ENCODE measurements at regions not wholly inside any gene's neighbourhood (a gene's known extent, or its start where the extent isn't known, plus 50 kb on each side); places are given as distances from the start of the nearest gene placed in this dataset.

DNA sequence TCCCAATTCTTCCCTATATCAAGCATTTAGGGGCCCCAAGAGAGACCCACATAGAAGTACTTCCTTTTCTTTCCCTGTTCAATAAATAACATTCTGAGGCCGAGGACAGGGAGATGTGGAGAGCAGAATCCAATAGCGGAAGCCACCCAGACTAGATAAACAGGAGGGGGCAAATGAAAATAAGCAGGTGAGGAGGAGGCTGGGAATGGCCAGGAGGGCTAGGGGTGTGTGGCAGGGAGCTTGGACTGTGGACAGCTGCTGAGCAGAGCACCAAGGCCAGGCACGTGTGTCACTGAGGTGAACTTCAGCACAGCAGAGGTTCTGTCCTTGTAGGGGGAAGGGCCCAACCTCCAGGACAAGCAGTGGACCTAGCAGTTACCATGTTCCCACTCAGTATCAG, 339.2 kb downstream of the FOXA2 start:
- TF ChIP-seq BACH1 (IDR thresholded peaks at IDR 0.05; ENCODE audit: low read length) (no peak), EP300 (IDR thresholded peaks at IDR 0.05; ENCODE audit: borderline replicate concordance in 1 of 2, low read depth in 2 of 2, low read length in 2 of 2) (no peak), EZH2 (IDR thresholded peaks at IDR 0.05; ENCODE audit: low read depth, low read length, severe bottlenecking) (no peak), POLR2AphosphoS5 (IDR thresholded peaks at IDR 0.05; ENCODE audit: low read depth, low read length) (no peak), TEAD4 (IDR thresholded peaks at IDR 0.05; ENCODE audit: low read depth, low read length) (no peak), TBP (IDR thresholded peaks at IDR 0.05; ENCODE audit: low read depth, low read length) (no peak), JUN (IDR thresholded peaks at IDR 0.05; ENCODE audit: low read depth, low read length) (no peak), SIN3A (conservative IDR thresholded peaks at IDR 0.05 in 1 of 2, IDR thresholded peaks at IDR 0.05 in 1 of 2; ENCODE audit: low read depth in 1 of 2, low read length in 2 of 2) (no peak), SP4 (IDR thresholded peaks at IDR 0.05; ENCODE audit: low read length) (no peak), POLR2A (IDR thresholded peaks at IDR 0.05; ENCODE audit: control extremely low read depth in 1 of 2, low read depth in 2 of 2, low read length in 2 of 2) (no peak), NRF1 (IDR thresholded peaks at IDR 0.05; ENCODE audit: low read depth, low read length) (no peak), RAD21 (IDR thresholded peaks at IDR 0.05 in 1 of 2, conservative IDR thresholded peaks at IDR 0.05 in 1 of 2; ENCODE audit: low read depth in 2 of 2, low read length in 2 of 2) (no peak), EGR1 (IDR thresholded peaks at IDR 0.05; ENCODE audit: borderline replicate concordance, low read depth, low read length) (no peak)
- TF ChIP-seq, protein P1, sequence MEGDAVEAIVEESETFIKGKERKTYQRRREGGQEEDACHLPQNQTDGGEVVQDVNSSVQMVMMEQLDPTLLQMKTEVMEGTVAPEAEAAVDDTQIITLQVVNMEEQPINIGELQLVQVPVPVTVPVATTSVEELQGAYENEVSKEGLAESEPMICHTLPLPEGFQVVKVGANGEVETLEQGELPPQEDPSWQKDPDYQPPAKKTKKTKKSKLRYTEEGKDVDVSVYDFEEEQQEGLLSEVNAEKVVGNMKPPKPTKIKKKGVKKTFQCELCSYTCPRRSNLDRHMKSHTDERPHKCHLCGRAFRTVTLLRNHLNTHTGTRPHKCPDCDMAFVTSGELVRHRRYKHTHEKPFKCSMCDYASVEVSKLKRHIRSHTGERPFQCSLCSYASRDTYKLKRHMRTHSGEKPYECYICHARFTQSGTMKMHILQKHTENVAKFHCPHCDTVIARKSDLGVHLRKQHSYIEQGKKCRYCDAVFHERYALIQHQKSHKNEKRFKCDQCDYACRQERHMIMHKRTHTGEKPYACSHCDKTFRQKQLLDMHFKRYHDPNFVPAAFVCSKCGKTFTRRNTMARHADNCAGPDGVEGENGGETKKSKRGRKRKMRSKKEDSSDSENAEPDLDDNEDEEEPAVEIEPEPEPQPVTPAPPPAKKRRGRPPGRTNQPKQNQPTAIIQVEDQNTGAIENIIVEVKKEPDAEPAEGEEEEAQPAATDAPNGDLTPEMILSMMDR (IDR thresholded peaks at IDR 0.05; ENCODE audit: control extremely low read depth in 1 of 3, insufficient read depth in 1 of 3, low read depth in 1 of 3, low read length in 3 of 3), result no peak

Data from H1 (cell line).